Smooth muscle cell (in vitro differentiated cells): ENCODE measurements at regions not wholly inside any gene's neighbourhood (a gene's known extent, or its start where the extent isn't known, plus 50 kb on each side); places are given as distances from the start of the nearest gene placed in this dataset.

Experiments used
- DNase-seq: peaks from one replicate; lab custom pipeline; 2025; ENCODE audit not compliant: unreplicated experiment; lab: John Stamatoyannopoulos, UW
- H2AFZ ChIP-seq: fragments of 200-600 bp; sonication (generic); 2 replicates; pipeline ENCODE4 v1.6.0; 2016; ENCODE audit warnings: antibody characterized with exemption, low read depth, mild to moderate bottlenecking
- H3F3A ChIP-seq: fragments of 200-600 bp; sonication (generic); 2 replicates; pipeline ENCODE4 v1.6.0; 2017; ENCODE audit warnings: antibody characterized with exemption, low read depth
- H3K27ac ChIP-seq: fragments of 200-600 bp; sonication (generic); 2 replicates; pipeline ENCODE4 v1.5.1; 2016; ENCODE audit warnings: low read depth, mild to moderate bottlenecking
- H3K27me3 ChIP-seq: fragments of 200-600 bp; sonication (generic); 2 replicates; pipeline ENCODE4 v1.6.1; 2016; ENCODE audit warnings: low read depth, mild to moderate bottlenecking
- H3K36me3 ChIP-seq: fragments of 200-600 bp; sonication (generic); 2 replicates; pipeline ENCODE4 v1.5.1; 2016; ENCODE audit warnings: low read depth
- H3K4me1 ChIP-seq: fragments of 200-600 bp; sonication (generic); 2 replicates; pipeline ENCODE4 v1.5.1; 2016; ENCODE audit warnings: low read depth
- H3K4me2 ChIP-seq: fragments of 200-600 bp; sonication (generic); 2 replicates; pipeline ENCODE4 v1.6.0; 2016; ENCODE audit warnings: mild to moderate bottlenecking
- H3K4me3 ChIP-seq: fragments of 200-600 bp; sonication (generic); 2 replicates; pipeline ENCODE4 v1.5.1; 2016; ENCODE audit warnings: mild to moderate bottlenecking
- H3K79me2 ChIP-seq: fragments of 200-600 bp; sonication (generic); 2 replicates; pipeline ENCODE4 v1.6.0; 2016; ENCODE audit warnings: low read depth, mild to moderate bottlenecking
- H3K9ac ChIP-seq: fragments of 200-600 bp; sonication (generic); 2 replicates; pipeline ENCODE4 v1.6.0; 2016; ENCODE audit warnings: low read depth
- H3K9me3 ChIP-seq: fragments of 200-600 bp; sonication (generic); replicated peaks from 2 replicates; pipeline ENCODE4 v1.5.1; 2016; ENCODE audit warnings: low read depth
- H4K20me1 ChIP-seq: fragments of 200-600 bp; sonication (generic); 2 replicates; pipeline ENCODE4 v1.6.0; 2016; ENCODE audit warnings: low read depth
- CTCF ChIP-seq: fragments of 200-600 bp; sonication (generic); IDR thresholded peaks from 2 replicates; pipeline ENCODE4 v1.5.1; 2017; ENCODE audit warnings: borderline replicate concordance, mild to moderate bottlenecking, antibody characterized with exemption; ENCODE audit not compliant: insufficient read depth, poor library complexity, severe bottlenecking
- WGBS: methylation state at CpG from one replicate; pipeline ENCODE4 v1.1.7; 2016; ENCODE audit warnings: low lambda C conversion rate; 5-methylcytosine and 5-hydroxymethylcytosine counted together

- Histone ChIP-seq H3K27me3 (no peaks in the 10 kb centered on the region), H3K9ac (no peak overlapping the region), H3K79me2 (no peaks in the 10 kb centered on the region), H3F3A (no peaks in the 10 kb centered on the region), H2AFZ (no peak overlapping the region), H3K9me3 (no peaks in the 10 kb centered on the region), H3K27ac (no peak overlapping the region), H3K4me2 (no peak overlapping the region), H3K4me3 (no peak overlapping the region), H3K4me1 (no peaks in the 10 kb centered on the region), H4K20me1 (no peaks in the 10 kb centered on the region), H3K36me3 (no peaks in the 10 kb centered on the region)
- no peak for TF ChIP-seq CTCF
- DNase-seq = no peak
- 86% methylated on average over 3 of the region's 3 CpGs for WGBS
These were observed 192.5 kb downstream of the CDH7 start for GRCh38 chr18:65943268-65943667.

GRCh38 chr18:65942854-65943253 lies 192.0 kb downstream of the CDH7 start:
- H2AFZ ChIP-seq = no peak overlapping the region
- no peak for TF ChIP-seq CTCF
- no peak overlapping the region for H3K27ac ChIP-seq
- no peak for DNase-seq
- no peaks in the 10 kb centered on the region for H3F3A ChIP-seq
- no peaks in the 10 kb centered on the region for H3K79me2 ChIP-seq
- no peaks in the 10 kb centered on the region for H3K36me3 ChIP-seq
- H3K4me2 ChIP-seq = no peak overlapping the region
- no peaks in the 10 kb centered on the region for H3K27me3 ChIP-seq
- no peaks in the 10 kb centered on the region for H3K9me3 ChIP-seq
- H3K4me1 ChIP-seq = no peaks in the 10 kb centered on the region
- 76% methylated on average over 1 of the region's 1 CpG for WGBS
- H3K9ac ChIP-seq = no peak overlapping the region
- H3K4me3 ChIP-seq = no peak overlapping the region
- no peaks in the 10 kb centered on the region for H4K20me1 ChIP-seq

DNA sequence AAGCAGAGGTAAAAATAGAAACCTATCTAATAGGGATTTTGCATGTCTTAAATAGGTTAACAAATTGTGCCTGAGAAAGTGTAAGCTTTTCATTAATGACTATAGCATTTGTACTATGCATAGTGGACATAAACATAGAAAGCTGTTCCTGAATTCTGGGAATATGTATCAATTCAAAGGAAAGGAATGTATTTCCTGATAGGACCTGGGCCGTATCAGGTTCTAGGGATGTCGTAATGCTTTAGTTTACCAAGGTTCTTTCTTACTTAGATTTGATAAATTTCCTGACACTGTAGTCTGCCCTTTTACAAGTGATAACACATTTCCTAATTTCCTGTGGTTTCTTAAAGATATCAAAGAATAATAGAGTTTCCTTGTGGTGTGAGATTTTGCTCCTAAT lies 191.3 kb downstream of the CDH7 start:
- no peak overlapping the region for H3K27ac ChIP-seq
- H3K9me3 ChIP-seq = no peaks in the 10 kb centered on the region
- no peak for DNase-seq
- TF ChIP-seq CTCF = no peak
- H3F3A ChIP-seq = no peaks in the 10 kb centered on the region
- no peak overlapping the region for H3K4me2 ChIP-seq
- no peak overlapping the region for H3K4me3 ChIP-seq
- no peaks in the 10 kb centered on the region for H4K20me1 ChIP-seq
- H3K4me1 ChIP-seq = no peaks in the 10 kb centered on the region
- no peak overlapping the region for H2AFZ ChIP-seq
- no peaks in the 10 kb centered on the region for H3K36me3 ChIP-seq
- no peaks in the 10 kb centered on the region for H3K79me2 ChIP-seq
- WGBS = 94% methylated on average over 2 of the region's 2 CpGs
- H3K27me3 ChIP-seq = no peaks in the 10 kb centered on the region
- no peak overlapping the region for H3K9ac ChIP-seq

DNA sequence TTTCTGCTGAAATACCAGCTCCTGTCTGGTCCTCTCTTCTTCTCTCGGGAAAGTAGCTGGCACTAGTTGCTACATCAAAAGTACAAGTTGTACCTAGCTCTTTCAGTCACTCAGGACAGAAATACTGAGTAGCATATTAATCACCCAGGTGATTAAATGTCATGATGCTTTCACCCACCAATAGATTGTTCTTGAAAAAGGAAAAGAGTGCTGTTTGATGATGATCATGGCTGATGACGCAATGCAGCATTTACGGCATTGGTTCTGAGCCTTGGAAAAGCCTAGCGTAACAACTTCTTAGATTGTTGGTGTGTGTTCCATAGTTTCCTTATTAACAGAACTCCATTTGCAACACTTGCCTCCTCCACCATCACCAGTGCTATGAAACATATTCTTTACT lies 190.7 kb downstream of the CDH7 start:
- no peaks in the 10 kb centered on the region for H3K79me2 ChIP-seq
- no peak overlapping the region for H3K9ac ChIP-seq
- H3F3A ChIP-seq = no peaks in the 10 kb centered on the region
- no peaks in the 10 kb centered on the region for H3K27me3 ChIP-seq
- H3K27ac ChIP-seq = no peak overlapping the region
- no peaks in the 10 kb centered on the region for H4K20me1 ChIP-seq
- H3K4me3 ChIP-seq = no peak overlapping the region
- WGBS = 95% methylated on average over 4 of the region's 4 CpGs
- no peaks in the 10 kb centered on the region for H3K36me3 ChIP-seq
- no peak overlapping the region for H3K4me2 ChIP-seq
- no peak for DNase-seq
- H3K4me1 ChIP-seq = no peaks in the 10 kb centered on the region
- H2AFZ ChIP-seq = no peak overlapping the region
- TF ChIP-seq CTCF = no peak
- no peaks in the 10 kb centered on the region for H3K9me3 ChIP-seq
